NCI-H1048 (cell line): ENCODE measurements at regions not wholly inside any gene's neighbourhood (a gene's known extent, or its start where the extent isn't known, plus 50 kb on each side); places are given as distances from the start of the nearest gene placed in this dataset.

Source experiments
- DNase-seq: peaks from one replicate; lab custom pipeline; 2025; lab: John Stamatoyannopoulos, UW

GRCh38 chr20:7411075-7411474 lies 529.2 kb downstream of the HAO1 start:
- no peak for DNase-seq

DNA sequence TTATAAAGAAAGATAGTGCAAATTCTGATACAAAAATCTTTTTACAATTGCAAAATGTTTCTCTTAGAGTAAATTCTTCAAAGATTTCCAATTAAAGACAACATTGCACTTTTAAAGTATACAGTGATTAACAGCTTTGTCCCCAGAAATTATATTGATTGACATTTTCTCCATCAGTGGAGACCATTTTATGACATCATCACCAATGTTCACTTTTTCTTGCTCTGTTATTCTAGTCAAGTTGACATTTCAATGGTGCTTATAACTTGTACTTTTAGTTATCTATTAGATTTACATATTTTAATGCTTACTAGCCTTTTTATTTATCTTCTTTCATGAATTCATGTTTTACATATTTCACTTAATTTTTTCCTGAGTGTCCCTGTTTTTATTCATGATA lies 524.8 kb downstream of the HAO1 start:
- DNase-seq: no peak

GRCh38 chr20:7416382-7416781 lies 523.9 kb downstream of the HAO1 start:
- no peak for DNase-seq

DNA sequence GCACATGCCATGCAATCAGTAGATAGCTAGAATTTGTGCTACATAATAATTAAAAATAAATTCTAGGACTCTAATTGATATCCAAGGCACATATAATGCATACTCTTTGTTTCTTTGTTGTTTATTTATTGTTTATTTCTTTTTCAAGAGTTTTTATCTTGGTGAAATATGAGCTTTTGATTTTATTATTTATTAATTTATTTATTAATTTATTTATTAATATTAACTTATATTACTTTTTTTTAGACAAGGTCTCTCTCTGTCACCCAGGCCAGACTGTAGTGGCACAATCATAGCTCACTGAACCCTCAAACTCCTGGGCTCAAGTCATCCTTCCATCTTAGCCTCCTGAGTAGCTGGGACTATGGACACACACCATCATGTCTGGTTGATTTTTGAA lies 519.9 kb downstream of the HAO1 start:
- no peak for DNase-seq

GRCh38 chr20:7426890-7427496 lies 513.3 kb downstream of the HAO1 start:
- no peak for DNase-seq

DNA sequence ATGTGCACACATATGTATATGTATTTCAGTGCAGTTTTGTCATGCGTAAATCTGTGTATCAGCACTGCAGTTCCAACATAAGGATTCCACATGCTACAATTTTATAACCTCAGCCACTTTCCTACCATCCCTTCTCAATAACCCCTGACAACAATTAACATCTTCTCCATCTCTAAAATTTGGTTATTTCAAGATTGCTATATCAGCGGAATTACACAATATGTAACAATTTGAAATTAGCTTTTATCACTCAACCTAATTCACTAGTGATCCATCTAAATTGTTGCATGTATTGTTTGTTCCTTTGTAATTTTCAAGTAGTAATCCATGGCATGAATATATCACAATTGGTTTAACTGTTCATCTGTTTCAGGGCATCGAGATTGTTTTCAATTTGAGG lies 511.3 kb downstream of the HAO1 start:
- no peak for DNase-seq

GRCh38 chr20:7432612-7433011 lies 507.6 kb downstream of the HAO1 start:
- DNase-seq: no peak

DNA sequence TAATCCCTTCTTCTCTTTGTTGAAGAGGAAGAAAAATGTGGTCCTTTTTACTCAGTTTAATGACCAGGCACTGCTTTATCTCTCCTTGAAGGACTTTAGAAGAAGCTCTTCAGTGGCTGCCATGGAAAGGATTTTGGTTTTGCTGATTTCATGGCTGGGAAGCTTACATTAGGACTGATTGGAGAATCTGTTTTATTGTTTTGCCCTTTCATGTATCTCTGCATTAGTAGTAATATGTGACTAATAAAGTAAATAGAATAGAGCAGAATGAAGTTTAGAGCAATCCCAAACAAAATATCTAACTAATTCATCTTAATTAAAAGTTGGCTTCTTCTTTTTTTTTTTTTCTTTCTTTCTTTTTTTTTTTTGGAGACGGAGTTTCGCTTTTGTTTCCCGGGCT lies 502.9 kb downstream of the HAO1 start:
- no peak for DNase-seq

DNA sequence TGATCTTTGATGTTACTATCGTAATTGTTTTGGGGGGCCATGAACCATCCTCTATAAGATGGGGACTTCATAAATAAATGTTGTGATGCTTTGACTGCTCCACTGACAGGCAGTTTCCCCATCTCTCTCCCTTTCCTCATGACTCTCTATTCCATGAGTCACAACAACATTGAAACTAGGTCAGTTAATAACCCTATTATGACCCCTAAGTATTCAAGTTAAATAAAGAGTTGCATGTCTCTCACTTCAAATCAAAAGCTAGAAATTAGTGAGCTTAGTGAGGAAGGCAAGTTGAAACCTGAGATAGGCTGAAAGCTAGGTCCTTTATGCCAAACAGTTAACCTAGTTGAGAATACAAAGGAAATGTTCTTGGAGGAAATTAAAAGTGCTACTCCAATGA lies 491.0 kb downstream of the HAO1 start:
- no peak for DNase-seq

DNA sequence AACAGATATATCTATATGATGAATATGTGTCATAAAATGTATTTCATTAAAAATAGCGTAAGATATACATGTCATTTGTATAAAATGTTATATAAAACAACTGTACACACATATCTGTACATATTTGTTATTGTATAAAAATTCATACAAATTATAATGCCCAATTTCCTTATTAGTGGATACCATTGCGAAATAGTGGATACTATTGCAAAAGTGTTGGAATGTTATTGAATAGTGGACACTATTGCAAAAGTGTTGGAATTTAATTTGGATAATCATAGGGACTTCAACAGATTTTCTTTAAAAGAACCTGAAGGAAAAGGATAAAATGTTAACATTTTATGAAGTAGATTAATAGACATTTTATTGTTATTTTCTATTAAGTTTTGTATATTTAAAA lies 487.4 kb downstream of the HAO1 start:
- no peak for DNase-seq

- DNase-seq: no peak
Measured at GRCh38 chr20:7454047-7454446, 486.2 kb downstream of the HAO1 start.

- DNase-seq: no peak
Measured at GRCh38 chr20:7458459-7458858, 481.8 kb downstream of the HAO1 start.

DNA sequence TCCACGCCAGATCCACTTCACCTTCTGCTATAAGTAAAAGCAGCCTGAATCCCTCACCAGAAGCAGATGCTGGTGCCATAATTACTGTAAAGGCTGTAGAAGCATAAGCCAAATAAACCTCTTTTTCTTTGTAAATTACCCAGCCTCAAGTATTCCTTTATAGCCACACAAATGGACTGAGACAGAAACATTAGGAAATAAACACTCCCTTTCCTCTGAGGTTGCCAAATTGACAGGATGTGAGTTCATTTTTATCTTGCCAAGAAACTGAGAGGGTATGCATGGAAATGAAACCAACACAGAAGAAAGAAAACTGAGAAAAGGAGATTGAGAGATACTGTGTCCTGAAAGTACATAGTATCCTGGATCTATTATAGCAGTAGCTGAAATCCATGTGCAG lies 481.2 kb downstream of the HAO1 start:
- no peak for DNase-seq

GRCh38 chr20:7463290-7463689 lies 477.0 kb downstream of the HAO1 start:
- DNase-seq: no peak

DNA sequence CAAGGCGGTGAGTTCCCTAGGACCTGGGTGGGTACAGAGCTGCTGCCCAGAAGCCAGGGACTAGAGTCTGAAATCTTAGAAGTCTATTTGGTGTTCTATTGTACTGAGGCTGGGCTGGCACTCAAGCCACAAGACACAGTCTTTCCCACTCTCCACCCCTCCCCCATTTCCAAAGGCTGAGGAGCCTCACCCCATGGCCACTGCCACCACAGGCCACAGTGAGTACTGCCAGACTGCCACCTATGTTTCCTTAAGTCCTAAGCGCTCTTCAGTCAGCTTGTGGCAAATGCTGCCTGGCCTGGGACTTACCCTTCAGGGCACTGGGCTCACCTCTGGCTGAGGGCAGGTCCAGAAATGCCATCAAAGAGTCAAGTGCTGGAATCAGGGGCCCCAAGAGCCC lies 469.3 kb downstream of the HAO1 start:
- DNase-seq: no peak

DNA sequence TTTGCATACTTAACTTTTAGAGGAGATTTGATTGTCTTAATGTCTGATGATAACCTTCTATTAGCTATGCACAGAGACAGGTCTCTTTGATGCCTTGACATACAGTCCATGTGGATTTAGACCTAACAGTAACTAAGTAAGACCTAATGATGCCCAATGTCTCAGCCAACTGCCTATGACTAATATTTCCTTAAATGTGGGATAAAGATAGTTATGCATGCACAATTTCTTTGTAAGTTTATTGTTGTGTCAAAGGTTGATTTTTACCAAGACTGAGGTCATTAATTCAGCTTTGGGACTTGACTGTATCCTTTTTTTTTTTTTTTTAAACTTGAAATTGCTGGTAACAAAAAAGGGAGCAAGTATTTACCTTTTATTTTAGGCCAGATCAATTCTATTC lies 450.0 kb downstream of the HAO1 start:
- no peak for DNase-seq

GRCh38 chr20:7492257-7492656 lies 448.0 kb downstream of the HAO1 start:
- DNase-seq: no peak

DNA sequence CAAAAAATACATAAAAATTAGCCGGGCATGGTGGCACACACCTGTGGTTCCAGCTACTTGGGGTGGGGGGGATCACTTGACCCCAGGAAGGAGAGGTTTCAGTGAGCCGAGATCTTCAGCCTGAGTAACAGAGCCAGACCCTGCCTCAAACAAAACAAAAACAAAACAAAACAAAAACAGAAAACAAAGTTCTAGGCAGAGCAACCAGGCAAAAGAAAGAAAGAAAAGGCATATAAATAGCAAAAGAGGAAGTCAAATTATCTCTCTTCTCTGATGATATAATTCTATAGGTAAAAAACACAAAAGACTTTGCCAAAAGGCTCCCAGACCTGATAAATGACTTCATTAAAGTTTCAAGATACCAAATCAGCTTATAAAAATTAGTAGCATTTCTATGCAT lies 446.9 kb downstream of the HAO1 start:
- no peak for DNase-seq

- no peak for DNase-seq
Measured at GRCh38 chr20:7496394-7496991, 443.8 kb downstream of the HAO1 start.

- DNase-seq: no peak
Measured at GRCh38 chr20:7497985-7498384, 442.3 kb downstream of the HAO1 start.

DNA sequence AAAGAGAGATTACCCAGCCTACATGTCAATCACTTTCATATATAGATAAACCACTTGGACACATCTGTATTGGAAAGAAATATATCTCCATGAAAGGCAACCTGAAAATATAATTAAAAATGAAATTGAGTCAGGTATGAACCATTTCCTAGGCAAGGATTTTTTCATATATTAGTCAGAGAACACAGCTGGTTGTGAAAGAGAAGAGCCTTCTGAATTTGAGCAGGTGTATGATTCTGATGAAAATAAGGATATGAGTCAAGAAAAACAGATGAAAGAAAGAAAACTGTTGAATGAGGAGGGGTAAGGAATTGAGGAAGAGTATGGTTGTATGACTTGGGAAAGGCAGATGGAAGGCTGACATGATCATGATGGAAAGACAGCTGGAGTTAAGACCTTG lies 441.1 kb downstream of the HAO1 start:
- no peak for DNase-seq

DNA sequence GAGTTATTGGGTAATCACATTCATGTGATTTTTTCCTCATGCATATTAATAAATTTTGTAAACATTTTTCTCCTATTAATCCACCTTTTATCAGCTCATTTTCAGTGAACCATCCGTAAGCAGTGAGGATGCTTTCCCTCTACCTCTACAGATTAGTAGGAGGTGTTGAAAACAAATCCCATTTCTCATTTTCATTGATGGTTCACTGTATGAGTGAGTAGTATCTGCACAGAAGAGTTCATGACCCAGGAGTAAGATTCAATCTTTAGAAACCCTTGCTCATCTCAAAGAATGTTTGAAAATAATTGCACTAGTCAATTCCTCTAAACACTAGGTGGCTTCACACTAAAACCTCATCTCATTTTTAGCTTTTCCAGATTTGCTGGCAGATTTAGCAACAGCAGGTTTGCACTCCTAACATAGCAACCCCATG lies 440.0 kb downstream of the HAO1 start:
- no peak for DNase-seq

GRCh38 chr20:7503501-7503900 lies 436.8 kb downstream of the HAO1 start:
- DNase-seq: peak; percentile 5

- no peak for DNase-seq
Measured at GRCh38 chr20:7505152-7505834, 435.0 kb downstream of the HAO1 start.
